H1 (cell line): ENCODE measurements at regions not wholly inside any gene's neighbourhood (a gene's known extent, or its start where the extent isn't known, plus 50 kb on each side); places are given as distances from the start of the nearest gene placed in this dataset.

Experiments used
- CHD7 ChIP-seq: fragments of 300-600 bp; sonication (generic); IDR thresholded peaks from 2 replicates; pipeline ENCODE4 v1.7.1; 2012; ENCODE audit warnings: low read length, moderate library complexity, mild to moderate bottlenecking, inconsistent platforms; ENCODE audit not compliant: insufficient replicate concordance
- HDAC2 ChIP-seq, 2 experiments: fragments of 300-600 bp in 1 of 2; sonication (generic) in 1 of 2; IDR thresholded peaks; 2 replicates each; pipeline ENCODE4 v1.6.1; 2011 to 2012; ENCODE audit warnings: low read depth in 2 of 2, low read length in 2 of 2, mild to moderate bottlenecking in 2 of 2, moderate library complexity in 2 of 2, borderline replicate concordance in 1 of 2, inconsistent platforms in 1 of 2
- POLR2AphosphoS5 ChIP-seq: IDR thresholded peaks from 2 replicates; pipeline ENCODE4 v1.6.1; 2011; ENCODE audit warnings: low read depth, low read length

GRCh38 chr20:19924255-19924654 is 92.9 kb upstream of the NAA20 start (continued):
- TF ChIP-seq CHD7 (no peak), HDAC2 (IDR thresholded peaks at IDR 0.05; ENCODE audit: borderline replicate concordance in 1 of 2, low read depth in 2 of 2, low read length in 2 of 2) (no peak), POLR2AphosphoS5 (no peak)
